ENCODE measurements at regions not wholly inside any gene's neighbourhood (a gene's known extent, or its start where the extent isn't known, plus 50 kb on each side); places are given as distances from the start of the nearest gene placed in this dataset.

GRCh38 chr13:53885997-53886396 lies 857.4 kb downstream of the OLFM4 start:
- H3K27ac ChIP-seq: no peak overlapping the region
- TF ChIP-seq ZFX (IDR thresholded peaks at IDR 0.05): no peak
- no peak for TF ChIP-seq CTCF (conservative IDR thresholded peaks at IDR 0.05)

- TF ChIP-seq CTCF (conservative IDR thresholded peaks at IDR 0.05) (no peak), ZFX (IDR thresholded peaks at IDR 0.05) (no peak)
Measured at GRCh38 chr13:53890696-53891095, 862.1 kb downstream of the OLFM4 start.

GRCh38 chr13:53901593-53901992 lies 873.0 kb downstream of the OLFM4 start:
- H3K27ac ChIP-seq: no peak overlapping the region
- no peak for TF ChIP-seq CTCF (conservative IDR thresholded peaks at IDR 0.05)

More at GRCh38 chr13:53890696-53891095, 862.1 kb downstream of the OLFM4 start:
- no peak overlapping the region for H3K27ac ChIP-seq

- no peak overlapping the region for H3K27ac ChIP-seq
- no peak for TF ChIP-seq CTCF (conservative IDR thresholded peaks at IDR 0.05)
- no peak for TF ChIP-seq ZFX (IDR thresholded peaks at IDR 0.05)
Measured at GRCh38 chr13:53907891-53908290, 879.3 kb downstream of the OLFM4 start.

GRCh38 chr13:53920916-53921315 lies 892.3 kb downstream of the OLFM4 start:
- TF ChIP-seq CTCF (conservative IDR thresholded peaks at IDR 0.05) (no peak), ZFX (IDR thresholded peaks at IDR 0.05) (no peak)
- H3K27ac ChIP-seq: no peak overlapping the region

GRCh38 chr13:53921473-53921872 lies 892.9 kb downstream of the OLFM4 start:
- H3K27ac ChIP-seq: no peak overlapping the region
- TF ChIP-seq CTCF (conservative IDR thresholded peaks at IDR 0.05) (no peak), ZFX (IDR thresholded peaks at IDR 0.05) (no peak)

GRCh38 chr13:53941588-53942190 lies 913.1 kb downstream of the OLFM4 start:
- no peak overlapping the region for H3K27ac ChIP-seq
- TF ChIP-seq CTCF (conservative IDR thresholded peaks at IDR 0.05) (no peak), ZFX (IDR thresholded peaks at IDR 0.05) (no peak)
